DMS114 treated with DMSO at 0.1 percent for 48 hours (cell line): ENCODE measurements at regions not wholly inside any gene's neighbourhood (a gene's known extent, or its start where the extent isn't known, plus 50 kb on each side); places are given as distances from the start of the nearest gene placed in this dataset.

Experiments used
- DNase-seq: peaks from one replicate; lab custom pipeline; 2025; ENCODE audit not compliant: unreplicated experiment; lab: John Stamatoyannopoulos, UW

DNA sequence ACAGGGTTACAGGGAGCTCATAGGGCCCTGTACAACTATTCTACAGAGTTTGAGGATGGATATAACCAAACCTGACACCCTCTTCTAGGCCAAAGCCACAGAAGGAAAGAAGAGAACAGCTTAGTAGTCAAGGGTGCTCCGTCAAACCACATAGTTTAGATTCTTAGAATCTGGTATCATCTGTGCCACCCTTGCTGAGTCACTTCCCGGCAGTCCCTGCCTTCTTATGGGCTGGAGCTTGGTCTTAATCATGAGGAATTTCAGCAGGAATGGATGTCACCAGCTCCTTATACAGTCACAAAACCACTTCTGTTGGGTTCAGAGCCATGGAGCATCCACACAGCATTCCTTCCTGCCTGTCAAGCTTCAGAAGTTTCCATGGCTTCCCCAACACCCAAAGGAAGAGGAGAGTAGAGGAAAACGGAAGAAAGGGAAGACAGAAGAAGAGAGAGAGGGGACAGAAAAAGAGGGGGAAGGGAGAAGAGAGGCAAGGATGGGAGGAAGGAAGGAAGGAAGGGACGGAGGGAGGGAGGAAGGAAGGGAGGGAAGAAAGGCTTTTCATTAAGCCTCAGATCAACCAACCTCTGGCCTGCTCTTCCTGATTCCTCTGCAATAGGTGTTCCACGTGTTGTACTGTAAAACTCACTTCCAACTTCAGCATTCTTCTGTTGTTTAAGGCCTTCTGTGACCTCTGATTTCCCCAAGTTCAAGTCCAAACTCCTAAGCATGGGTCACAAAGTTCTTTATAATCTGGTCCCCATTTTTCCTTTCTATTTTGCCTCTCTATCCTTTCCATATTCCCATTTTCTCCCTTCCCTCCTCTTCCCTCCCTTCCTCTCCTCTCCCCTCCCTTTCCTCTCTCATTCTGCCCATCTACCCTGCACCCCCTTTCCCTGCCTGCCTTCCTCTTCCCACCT, 246.1 kb upstream of the TNP1 start:
- no peak for DNase-seq

DNA sequence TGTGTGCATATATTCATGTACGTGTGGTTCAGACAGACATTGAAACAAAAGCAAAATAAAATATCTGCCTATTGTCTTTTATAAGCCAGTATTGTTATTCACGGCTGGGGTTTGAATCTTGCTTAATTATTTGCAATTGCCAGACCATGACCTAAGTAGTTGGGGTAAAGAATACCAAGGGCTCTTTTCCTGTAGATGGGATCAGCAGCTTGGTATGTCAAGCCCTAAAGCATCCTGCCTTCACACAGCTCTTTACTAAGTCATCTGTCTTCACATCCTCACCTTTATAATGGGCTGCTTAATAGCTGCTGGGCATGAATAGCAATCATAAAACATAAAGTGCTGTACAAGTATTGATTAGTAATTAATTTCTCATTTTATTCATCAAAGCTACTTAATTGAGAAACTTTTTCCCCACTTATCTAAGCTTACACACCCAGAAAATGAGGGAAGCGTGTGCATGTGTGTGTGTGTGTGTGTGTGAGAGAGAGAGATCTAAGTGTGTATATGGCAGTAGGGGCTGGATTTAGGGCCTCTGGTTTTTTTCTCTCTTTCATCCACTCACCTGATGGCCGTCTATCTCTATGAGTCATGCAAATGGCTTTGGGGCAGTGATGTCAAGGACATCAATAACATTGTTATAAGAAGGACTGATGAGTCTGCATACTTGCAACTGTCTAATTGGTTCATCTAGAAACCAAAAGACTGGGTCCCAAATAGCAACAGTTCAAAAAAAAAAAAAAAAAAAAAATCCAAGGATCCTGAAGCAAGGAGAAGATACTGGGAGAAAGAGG, 244.1 kb upstream of the TNP1 start:
- DNase-seq = no peak

DNA sequence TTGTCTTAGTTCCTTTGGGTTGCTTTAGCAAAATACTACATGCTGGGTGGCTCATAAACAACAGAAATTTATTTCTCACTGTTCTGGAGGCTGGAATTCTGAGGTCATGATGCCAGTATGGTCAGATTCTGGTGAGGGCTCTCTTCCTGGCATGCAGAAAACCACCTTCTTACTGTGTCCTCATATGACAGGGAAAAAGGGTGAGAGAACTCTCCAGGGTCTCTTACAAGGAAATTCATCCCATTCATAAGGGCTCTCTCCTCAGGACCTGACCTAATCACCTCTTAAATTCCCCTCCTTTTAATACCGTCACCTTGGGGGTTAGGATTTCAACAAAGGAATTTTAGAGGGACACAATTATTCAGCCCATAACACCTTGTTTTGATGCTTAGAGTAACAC, 243.1 kb upstream of the TNP1 start:
- no peak for DNase-seq

DNA sequence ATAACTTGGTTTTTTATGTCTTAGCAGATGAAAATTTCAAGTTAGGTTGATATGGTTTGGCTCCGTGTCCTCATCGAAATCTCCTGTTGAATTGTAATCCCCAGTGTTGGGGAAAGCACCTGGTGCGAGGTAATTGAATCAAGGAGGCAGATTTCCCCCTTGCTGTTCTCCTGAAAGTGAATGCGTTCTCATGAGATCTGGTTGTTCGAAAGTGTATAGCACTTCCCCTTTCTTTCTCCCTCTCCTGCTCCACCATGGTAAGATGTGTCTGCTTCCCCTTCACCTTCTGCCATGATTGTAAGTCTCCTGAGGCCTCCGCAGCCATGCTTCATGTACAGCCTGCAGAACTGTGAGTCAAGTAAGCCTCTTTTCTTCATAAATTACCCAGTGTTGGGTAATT, 242.1 kb upstream of the TNP1 start:
- DNase-seq = no peak

DNA sequence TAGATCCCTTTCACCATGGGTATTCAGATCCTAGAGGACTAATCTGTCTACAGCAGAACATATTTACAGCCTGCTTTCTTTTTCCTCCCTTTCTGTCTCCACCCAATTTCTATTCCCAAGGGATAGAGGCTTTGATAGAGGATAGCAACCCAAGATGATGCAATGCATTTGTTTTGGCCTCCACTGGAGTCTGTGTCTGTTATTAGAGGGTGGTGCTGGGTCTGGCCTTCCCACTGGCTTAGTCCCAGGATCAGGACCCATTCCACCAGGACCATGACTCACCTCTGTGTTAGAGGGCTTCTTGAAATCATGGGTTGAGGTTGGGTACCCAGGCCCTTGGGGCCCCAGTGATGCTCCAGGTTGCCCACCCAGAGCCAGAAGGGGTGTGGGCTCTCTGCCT, 239.7 kb upstream of the TNP1 start:
- no peak for DNase-seq

DNA sequence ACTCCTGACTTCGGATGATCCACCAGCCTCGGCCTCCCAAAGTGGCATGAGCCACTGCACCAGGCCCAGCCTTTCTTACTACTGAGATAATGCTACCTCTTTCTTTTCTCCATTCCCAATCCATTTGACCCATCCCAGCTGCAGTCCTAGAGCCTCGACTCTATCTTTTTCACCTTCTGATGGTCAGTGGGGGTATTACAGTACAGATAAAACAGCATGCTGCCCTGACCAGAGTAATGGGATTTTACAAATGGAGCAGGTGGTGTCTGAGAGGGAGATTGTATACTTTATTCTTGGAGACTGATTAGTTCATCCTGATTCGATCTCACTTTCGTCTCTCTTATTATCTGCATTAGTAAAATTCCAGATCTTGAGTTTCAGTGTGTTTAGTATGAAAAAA, 238.6 kb upstream of the TNP1 start:
- no peak for DNase-seq

DNA sequence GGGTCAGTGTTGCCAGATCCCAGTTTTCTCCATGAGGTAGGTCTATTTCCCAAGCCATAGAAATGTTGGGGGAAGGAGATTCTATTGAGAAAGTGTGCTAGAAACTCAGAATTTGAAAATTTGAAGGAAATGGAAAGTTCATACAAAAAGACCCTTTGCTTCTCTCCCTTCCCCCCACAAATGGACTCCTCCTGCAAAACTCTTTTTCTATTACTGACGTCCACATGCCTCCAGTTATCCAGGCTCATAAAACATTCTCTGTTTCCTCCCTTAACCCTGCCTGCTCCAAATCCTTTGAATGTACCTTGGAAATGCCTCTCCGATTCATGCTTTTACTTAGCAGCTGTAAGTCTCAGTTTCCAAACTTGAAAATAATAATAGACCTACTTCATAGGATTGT, 237.5 kb upstream of the TNP1 start:
- no peak for DNase-seq

DNA sequence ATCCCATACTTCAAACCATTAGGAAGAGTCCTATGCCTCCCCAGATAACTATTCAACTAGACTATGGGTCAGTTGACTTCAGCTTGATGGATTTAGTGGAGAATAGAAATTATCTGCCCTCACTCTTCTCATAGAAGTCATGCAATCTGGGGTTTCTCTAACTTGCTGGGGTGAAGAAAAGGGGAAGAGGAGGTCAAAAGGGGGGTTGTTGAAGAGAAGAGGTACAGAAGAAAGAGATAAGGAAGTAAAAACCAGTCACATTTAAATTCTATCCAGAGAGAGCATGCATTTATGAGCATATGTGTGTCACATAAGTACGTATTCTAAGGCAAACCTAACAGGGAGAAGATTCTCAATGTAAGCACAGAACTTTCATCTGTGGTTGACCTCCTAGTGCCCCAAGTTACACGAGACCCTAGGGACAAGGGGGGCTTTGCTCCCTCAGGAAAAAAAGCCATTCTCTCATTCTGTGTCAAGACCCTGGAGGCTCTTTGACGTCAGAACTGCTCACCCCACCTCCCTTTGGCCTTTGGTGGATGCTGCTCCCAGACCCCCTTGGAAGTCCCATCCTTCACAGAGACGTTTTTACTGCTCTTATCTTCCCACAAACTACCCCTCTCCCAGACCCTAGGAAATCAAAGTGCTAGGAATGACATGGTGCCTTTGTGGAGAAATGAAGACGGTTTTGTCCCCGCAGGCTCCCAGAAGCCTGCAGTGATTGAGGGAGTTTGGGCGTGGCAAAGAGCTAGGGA, 236.8 kb upstream of the TNP1 start:
- no peak for DNase-seq

DNA sequence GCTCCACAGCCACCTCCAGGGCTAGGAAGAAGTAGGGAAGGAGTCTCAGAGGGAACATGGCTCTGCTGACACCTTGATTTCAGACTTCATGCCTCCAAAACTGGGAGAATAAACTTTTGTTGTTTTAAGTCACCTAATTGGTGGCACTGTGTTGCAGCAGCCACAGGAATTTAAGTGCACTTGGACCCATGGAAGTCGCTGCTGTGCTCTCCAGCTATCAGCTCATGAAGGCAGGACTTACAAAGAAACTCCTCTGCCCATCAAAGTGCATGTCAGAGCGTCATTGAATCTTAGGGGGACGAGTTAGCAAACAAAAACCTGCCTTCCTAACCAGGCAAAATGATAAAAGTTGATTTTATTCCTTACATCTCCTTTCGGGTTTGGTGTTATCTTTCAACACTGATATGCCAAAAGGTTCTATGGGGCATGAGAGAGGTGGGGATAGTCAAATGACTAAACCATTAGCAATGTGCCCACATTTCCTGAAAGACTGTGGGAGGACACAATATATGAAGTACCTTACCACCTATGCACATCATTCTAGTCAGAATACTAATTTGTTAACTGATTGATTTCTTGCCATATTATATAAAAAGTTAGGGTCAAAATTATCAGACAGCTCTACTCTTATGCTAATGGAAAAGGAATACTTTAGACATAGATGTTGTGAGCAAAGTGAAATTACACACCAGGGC, 235.8 kb upstream of the TNP1 start:
- no peak for DNase-seq

DNA sequence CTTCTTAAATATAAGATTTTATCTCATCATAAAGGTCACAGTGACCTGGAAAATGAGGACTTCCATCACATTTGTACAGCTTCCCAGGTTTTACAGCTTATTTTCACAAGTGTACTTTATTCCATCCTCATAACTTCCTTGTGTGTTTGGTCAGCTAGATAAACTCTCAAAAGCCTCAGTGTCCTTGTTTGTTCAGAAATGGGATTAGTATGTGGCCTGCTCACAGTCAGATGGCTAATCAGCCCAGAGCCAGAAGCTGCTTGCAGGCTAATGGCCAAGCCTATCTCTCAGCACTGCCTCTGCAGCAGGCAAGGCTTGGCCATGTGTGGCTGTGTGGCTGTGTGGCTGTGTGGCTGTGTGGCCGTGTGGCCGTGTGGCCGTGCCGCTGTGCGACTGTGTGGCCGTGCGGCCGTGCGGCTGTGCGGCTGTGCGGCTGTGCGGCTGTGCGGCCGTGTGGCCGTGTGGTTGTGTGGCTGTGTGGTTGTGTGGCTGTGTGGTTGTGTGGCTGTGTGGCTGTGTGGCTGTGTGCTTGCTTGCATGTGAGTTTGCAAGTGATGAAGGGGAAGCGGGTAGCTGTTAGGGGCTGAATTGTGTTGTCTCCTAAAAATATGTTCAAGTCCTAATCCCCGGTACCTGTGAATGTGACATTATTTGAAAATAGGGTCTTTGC, 233.0 kb upstream of the TNP1 start:
- no peak for DNase-seq

DNA sequence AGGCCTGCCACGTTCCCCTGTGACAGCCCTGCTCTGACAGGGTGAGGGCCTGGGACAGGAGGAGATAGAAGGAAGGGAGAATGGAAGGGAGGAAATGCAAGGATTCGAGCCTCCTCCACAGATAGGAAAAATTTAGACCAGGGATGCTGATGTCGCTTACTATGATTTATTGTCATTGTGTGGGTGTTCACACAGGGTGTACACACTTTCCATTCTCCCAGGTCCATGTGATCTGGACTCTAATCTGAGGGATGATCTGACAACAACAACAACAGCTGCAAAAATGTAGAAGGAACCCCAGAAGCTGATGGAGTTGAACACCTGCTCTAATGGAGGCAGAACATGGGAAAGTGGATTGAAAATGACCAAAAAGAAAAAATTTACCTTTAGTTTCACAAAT, 231.7 kb upstream of the TNP1 start:
- DNase-seq = no peak

DNA sequence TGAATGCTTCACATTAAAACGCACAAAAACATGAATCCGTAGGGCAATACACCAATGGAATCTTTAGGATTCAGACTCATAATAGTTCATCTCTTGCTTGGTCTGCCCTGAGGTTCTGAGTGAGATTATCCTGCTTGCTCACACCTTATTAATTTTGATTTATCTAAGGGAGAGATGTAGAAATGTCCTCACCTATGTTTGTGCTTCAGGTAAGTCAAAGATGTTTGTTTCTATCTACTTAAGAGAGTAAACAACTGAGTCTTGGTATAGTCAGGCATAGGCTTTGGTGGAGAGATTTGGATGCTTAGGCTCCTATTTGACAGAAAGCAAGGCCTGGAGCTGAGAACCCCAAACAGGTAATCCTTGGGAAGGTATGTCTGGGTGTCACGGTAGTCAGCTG, 231.0 kb upstream of the TNP1 start:
- DNase-seq = no peak

DNA sequence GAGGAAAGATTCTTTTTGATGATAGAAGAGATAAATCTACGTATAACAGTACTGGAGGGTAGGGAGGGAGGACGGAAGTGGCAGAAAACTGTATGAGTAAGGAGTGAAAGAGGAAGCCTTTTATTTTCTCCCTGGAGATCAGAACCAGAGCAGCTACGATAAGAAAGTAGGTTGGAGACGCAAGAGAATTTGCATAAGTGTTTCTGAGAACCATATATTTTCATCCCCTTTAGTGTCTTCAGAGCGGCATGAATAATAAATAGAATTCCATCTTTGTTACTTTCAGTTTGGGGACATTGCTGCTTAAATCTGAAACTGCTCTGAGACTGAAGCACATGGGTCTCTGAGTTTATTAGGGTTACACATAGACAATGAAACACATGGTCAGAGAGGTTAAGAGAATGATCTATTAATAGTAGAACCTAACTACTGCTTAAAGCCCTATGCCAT, 230.2 kb upstream of the TNP1 start:
- no peak for DNase-seq

DNA sequence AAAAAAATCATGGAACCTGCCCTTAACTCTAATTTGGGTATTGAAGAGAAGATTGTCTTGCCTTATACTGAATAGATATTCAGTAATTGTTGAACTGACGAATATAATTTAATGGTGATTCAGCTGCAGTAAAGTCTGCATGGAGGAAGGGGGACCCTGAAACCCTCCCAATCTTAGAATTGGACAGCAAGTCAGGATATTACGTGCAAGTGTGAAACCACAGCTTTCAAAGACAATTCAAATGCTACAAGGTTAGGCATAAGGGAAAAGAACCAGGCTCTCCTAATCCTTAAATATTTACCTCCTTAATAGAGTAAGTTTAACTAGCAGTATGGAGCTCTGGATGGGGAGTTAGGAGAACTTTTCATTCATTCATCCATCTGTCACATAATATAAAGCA, 226.9 kb upstream of the TNP1 start:
- DNase-seq = no peak

DNA sequence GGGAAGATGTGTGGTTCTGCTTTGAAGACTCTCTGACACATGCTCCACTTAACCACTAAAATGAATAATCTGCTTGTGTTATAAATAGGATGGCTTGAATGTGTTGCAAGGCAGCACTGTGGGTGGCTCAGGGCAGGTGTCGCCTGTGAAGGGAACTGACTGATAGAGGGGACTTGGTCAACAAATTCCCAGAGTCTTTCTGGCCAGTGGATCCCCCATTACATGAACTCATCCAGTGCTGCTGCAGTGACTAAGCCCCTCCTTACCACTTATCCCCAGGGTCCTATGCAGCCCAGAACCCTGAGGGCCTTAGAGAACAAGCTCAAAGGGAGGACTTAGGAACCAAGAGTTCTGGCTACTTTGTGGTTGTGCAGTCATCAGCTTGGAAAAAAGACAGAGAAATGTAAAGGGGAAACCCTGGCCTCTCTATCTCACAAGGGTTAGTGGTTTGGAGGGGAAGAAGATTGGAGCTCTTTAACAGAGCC, 226.2 kb upstream of the TNP1 start:
- no peak for DNase-seq

DNA sequence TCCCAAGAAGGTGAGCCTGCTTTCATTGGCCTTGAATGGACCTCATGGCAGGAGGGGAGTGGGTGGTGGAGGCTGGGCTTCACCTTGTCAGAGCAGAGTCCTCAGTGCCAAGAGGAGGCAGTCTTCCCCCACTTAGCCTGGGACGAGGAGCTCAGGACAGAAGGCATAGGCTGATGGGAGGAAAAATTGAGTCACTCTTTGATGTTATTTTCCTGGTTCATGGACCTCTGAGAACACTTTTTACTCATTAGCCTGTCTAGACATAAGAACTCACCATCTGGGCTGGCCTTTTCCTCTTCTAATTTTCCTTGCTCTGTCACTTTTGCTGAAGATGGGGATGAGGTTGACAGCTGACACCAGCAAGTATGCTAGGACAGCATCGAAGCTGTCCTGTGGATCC, 225.7 kb upstream of the TNP1 start:
- DNase-seq = no peak

DNA sequence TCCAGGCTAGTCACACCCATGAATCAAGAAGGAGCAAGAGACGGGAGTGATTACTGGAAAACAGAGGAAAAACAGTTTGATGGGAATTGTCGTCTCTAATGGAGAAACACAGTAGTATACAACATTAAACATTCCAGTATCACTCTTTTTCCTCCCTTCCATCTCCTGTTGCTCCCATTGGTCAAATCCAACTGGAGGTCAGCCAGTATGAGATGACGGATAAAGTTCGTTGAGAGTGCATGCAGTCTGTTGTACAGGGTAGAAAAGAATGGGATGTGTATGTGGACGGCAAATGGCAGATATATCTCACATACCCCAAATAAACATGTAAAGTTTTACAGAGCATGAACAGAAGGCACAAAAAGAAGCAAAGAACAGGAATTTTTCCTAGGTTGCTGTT, 221.9 kb upstream of the TNP1 start:
- DNase-seq = no peak

DNA sequence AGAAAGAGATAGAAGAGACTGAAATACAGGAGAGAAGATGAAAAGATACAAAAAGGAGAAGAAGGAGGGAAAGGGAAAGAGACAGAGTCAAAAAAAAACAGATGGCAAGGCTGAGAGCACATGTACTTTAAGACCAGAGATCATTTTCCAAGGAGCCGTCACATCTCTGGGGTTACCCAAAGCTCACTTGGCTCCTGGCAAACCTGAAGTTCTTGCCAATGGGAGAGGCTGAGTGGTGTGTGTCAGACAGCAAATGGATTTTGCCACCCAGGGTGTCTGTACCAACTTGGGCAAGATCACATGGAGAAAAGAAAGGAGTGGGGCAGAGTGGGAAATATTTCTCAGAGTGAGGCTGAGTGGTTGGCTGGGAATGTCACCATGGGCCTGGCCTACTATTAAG, 219.3 kb upstream of the TNP1 start:
- DNase-seq = no peak

DNA sequence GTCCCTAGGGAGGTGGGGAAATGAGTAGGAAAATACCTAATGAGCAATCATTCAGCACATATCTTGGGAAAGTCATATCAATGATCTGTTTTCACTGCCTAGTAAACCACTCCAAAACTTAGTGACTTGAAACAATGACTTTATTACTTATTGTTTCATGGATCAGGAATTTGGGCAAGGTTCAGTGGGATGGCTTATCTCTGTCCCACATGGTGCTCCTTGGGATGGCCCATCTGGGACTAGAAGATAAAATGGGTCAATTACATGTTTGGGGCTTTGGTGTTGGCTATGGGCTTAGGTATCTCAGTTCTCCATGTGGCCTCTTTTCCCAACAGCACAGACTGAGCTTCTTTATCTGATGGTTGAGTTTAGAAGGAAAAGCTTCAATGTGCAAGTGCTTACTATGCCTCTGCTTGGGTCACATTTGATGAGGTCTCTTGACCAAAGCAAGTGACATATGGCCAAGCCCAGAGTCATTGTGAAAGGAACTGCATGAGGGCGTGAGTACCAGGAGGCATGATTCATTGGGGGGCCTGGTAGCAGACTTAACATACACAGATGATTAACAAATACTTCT, 218.1 kb upstream of the TNP1 start:
- DNase-seq = no peak

DNA sequence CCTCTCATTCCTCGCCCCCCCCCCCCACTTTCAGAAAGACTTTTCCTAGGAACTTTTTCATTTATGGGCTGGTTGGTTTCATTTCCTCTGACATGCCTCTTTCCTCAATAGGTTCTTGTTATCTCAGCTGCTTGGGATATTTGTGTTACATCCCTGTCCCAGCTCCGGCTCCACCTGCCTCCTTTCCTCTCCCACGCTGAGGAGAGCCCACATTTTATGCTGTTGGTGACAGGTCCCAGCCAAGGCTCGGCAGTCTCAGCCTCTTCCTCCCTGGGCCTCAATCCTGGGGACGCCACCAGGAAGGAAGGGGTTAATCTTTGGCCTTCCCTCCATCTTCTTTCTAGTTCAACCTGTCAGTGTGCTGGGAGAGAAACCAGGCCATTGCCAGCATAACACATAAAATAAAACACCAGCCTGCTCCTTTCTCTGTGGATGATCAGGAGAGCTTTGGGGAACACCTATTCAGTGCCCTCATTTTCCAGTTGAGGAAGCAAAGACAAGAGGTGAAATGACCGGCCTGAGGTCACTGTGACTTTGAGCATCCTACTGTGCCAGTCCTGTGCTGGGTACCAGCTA, 216.9 kb upstream of the TNP1 start:
- DNase-seq = no peak
